MM.1S (cell line): ENCODE measurements at regions not wholly inside any gene's neighbourhood (a gene's known extent, or its start where the extent isn't known, plus 50 kb on each side); places are given as distances from the start of the nearest gene placed in this dataset.

ENCODE experiments used
- CTCF ChIP-seq: fragments of 300-600 bp; sonication (generic); IDR thresholded peaks from 2 replicates; pipeline ENCODE4 v1.5.1; 2016; ENCODE audit warnings: antibody characterized with exemption, low read length, mixed read lengths
- EZH2 ChIP-seq: fragments of 300-600 bp; sonication (generic); optimal IDR thresholded peaks from 2 replicates; pipeline ENCODE3; 2017; ENCODE audit warnings: low read depth, mild to moderate bottlenecking, antibody characterized with exemption, low read length, mixed read lengths
- EZH2phosphoT487 ChIP-seq: fragments of 300-600 bp; sonication (generic); IDR thresholded peaks from 2 replicates; pipeline ENCODE4 v1.6.1; 2018; ENCODE audit warnings: antibody characterized with exemption, low read length

GRCh38 chr4:4625488-4625887 is 83.6 kb upstream of the STX18 start:
- no peak for TF ChIP-seq CTCF
- TF ChIP-seq EZH2: no peak
- no peak for TF ChIP-seq EZH2phosphoT487
